OCI-LY3 (cell line): ENCODE measurements at regions not wholly inside any gene's neighbourhood (a gene's known extent, or its start where the extent isn't known, plus 50 kb on each side); places are given as distances from the start of the nearest gene placed in this dataset.
"Not testable (repeated sequence)": the region's sequence is repeated elsewhere in the genome, so short reads cannot be mapped to it uniquely, and the experiment has no call there.

Source experiments
- H2AFZ ChIP-seq: fragments of 200-600, 300-600 bp; shearing (Covaris generic); 2 replicates; pipeline ENCODE4 v1.6.0; 2014; ENCODE audit warnings: antibody characterized with exemption, low read depth, low read length
- H3K27ac ChIP-seq: fragments of 200-600, 300-600 bp; sonication (generic); 2 replicates; pipeline ENCODE4 v1.5.1; 2014; ENCODE audit warnings: mild to moderate bottlenecking, low read length, moderate library complexity, mixed read lengths
- H3K27me3 ChIP-seq: fragments of 200-600, 300-600 bp; sonication (generic); 2 replicates; pipeline ENCODE4 v1.6.1; 2014; ENCODE audit warnings: low read depth, low read length, mixed read lengths
- H3K36me3 ChIP-seq: fragments of 200-600, 300-600 bp; sonication (generic); replicated peaks from 2 replicates; pipeline ENCODE3; 2014; ENCODE audit warnings: low read depth, low read length, mixed read lengths
- H3K4me1 ChIP-seq: fragments of 300-600, 200-600 bp; sonication (generic); 2 replicates; pipeline ENCODE4 v1.6.1; 2014; ENCODE audit warnings: low read length, mixed read lengths
- H3K4me2 ChIP-seq: fragments of 200-600, 300-600 bp; sonication (generic); 2 replicates; pipeline ENCODE4 v1.6.1; 2014; ENCODE audit warnings: low read length, mixed read lengths
- H3K4me3 ChIP-seq: fragments of 300-600, 200-600 bp; sonication (generic); 2 replicates; pipeline ENCODE4 v1.5.1; 2014; ENCODE audit warnings: antibody characterized with exemption, mild to moderate bottlenecking, low read length, moderate library complexity
- H3K79me2 ChIP-seq: fragments of 300-600, 200-600 bp; shearing (Covaris generic); 2 replicates; pipeline ENCODE4 v1.6.1; 2014; ENCODE audit warnings: mild to moderate bottlenecking, low read length, mixed read lengths
- H3K9ac ChIP-seq: fragments of 300-600, 200-600 bp; shearing (Covaris generic); 2 replicates; pipeline ENCODE4 v1.6.0; 2014; ENCODE audit warnings: mild to moderate bottlenecking, low read length, moderate library complexity
- H3K9me3 ChIP-seq: fragments of 200-600, 300-600 bp; shearing (Covaris generic); 2 replicates; pipeline ENCODE4 v1.6.1; 2014; ENCODE audit warnings: low read length, mixed read lengths; ENCODE audit not compliant: insufficient read depth
- H4K20me1 ChIP-seq: fragments of 200-600, 300-600 bp; sonication (generic); 2 replicates; pipeline ENCODE4 v1.6.1; 2016; ENCODE audit warnings: low read length, mixed read lengths; ENCODE audit not compliant: insufficient read depth
- CTCF ChIP-seq: fragments of 200-600, 300-600 bp; sonication (generic); IDR thresholded peaks from 2 replicates; pipeline ENCODE4 v1.5.1; 2014; ENCODE audit warnings: antibody characterized with exemption, low read length, low read depth
- EZH2phosphoT487 ChIP-seq: fragments of 200-600 bp; shearing (Covaris generic); IDR thresholded peaks from 2 replicates; pipeline ENCODE4 v1.6.1; 2018; ENCODE audit warnings: antibody characterized with exemption, mixed run types, low read depth

GRCh38 chr4:17020451-17020850, 122.0 kb upstream of the LDB2 start:
- H3K27me3 ChIP-seq = no peaks in the 10 kb centered on the region
- no peaks in the 10 kb centered on the region for H3K9me3 ChIP-seq
- no peaks in the 10 kb centered on the region for H3K79me2 ChIP-seq
- TF ChIP-seq CTCF (no peak), EZH2phosphoT487 (no peak)
- H4K20me1 ChIP-seq = no peaks in the 10 kb centered on the region
- H3K27ac ChIP-seq = no peak overlapping the region
- no peaks in the 10 kb centered on the region for H3K4me1 ChIP-seq
- H2AFZ ChIP-seq = no peak overlapping the region
- H3K4me3 ChIP-seq = no peak overlapping the region
- no peaks in the 10 kb centered on the region for H3K36me3 ChIP-seq
- H3K9ac ChIP-seq = no peak overlapping the region
- no peak overlapping the region for H3K4me2 ChIP-seq

- not testable (repeated sequence) for H3K27ac ChIP-seq, H3K36me3 ChIP-seq, H2AFZ ChIP-seq, H4K20me1 ChIP-seq, H3K9me3 ChIP-seq, H3K4me3 ChIP-seq, H3K27me3 ChIP-seq, H3K4me2 ChIP-seq, H3K9ac ChIP-seq, H3K4me1 ChIP-seq, H3K79me2 ChIP-seq
Measured at GRCh38 chr4:17018621-17019020, 120.2 kb upstream of the LDB2 start.

GRCh38 chr4:17018013-17018412, 119.6 kb upstream of the LDB2 start:
- Histone ChIP-seq H2AFZ (no peak overlapping the region), H3K9ac (no peak overlapping the region), H3K9me3 (no peaks in the 10 kb centered on the region), H3K27me3 (no peaks in the 10 kb centered on the region), H4K20me1 (no peaks in the 10 kb centered on the region), H3K4me3 (no peak overlapping the region), H3K4me1 (no peaks in the 10 kb centered on the region), H3K36me3 (no peaks in the 10 kb centered on the region), H3K4me2 (no peak overlapping the region), H3K27ac (no peak overlapping the region), H3K79me2 (no peaks in the 10 kb centered on the region)
- TF ChIP-seq EZH2phosphoT487 = no peak
- no peak for TF ChIP-seq CTCF

- Histone ChIP-seq H3K4me1 (no peaks in the 10 kb centered on the region), H3K79me2 (no peaks in the 10 kb centered on the region), H3K9ac (no peak overlapping the region), H3K9me3 (no peaks in the 10 kb centered on the region), H3K4me3 (no peak overlapping the region), H3K27ac (no peak overlapping the region), H3K27me3 (no peaks in the 10 kb centered on the region), H2AFZ (no peak overlapping the region), H4K20me1 (no peaks in the 10 kb centered on the region), H3K4me2 (no peak overlapping the region), H3K36me3 (no peaks in the 10 kb centered on the region)
- no peak for TF ChIP-seq EZH2phosphoT487
- TF ChIP-seq CTCF = no peak
Measured at GRCh38 chr4:17013382-17014006, 115.0 kb upstream of the LDB2 start.

- no peak overlapping the region for H3K4me2 ChIP-seq
- no peaks in the 10 kb centered on the region for H3K9me3 ChIP-seq
- H3K27me3 ChIP-seq = no peaks in the 10 kb centered on the region
- no peaks in the 10 kb centered on the region for H3K36me3 ChIP-seq
- TF ChIP-seq CTCF = no peak
- TF ChIP-seq EZH2phosphoT487 = no peak
- no peaks in the 10 kb centered on the region for H4K20me1 ChIP-seq
- no peaks in the 10 kb centered on the region for H3K79me2 ChIP-seq
- H3K9ac ChIP-seq = no peak overlapping the region
- no peak overlapping the region for H3K4me3 ChIP-seq
- H3K4me1 ChIP-seq = no peaks in the 10 kb centered on the region
- H3K27ac ChIP-seq = no peak overlapping the region
- H2AFZ ChIP-seq = no peak overlapping the region
Measured at GRCh38 chr4:17012451-17012850, 114.0 kb upstream of the LDB2 start.
